DND-41 (cell line): ENCODE measurements at regions not wholly inside any gene's neighbourhood (a gene's known extent, or its start where the extent isn't known, plus 50 kb on each side); places are given as distances from the start of the nearest gene placed in this dataset.

Experiments
- EZH2 ChIP-seq: IDR thresholded peaks from 3 replicates; pipeline ENCODE4 v1.6.1; 2012; ENCODE audit warnings: borderline replicate concordance, low read depth, mild to moderate bottlenecking, moderate library complexity, low read length, inconsistent platforms; ENCODE audit not compliant: severe bottlenecking
- TF ChIP-seq, protein P1 (sequence below): IDR thresholded peaks from 2 replicates; pipeline ENCODE4 v1.5.1; 2012; ENCODE audit warnings: borderline replicate concordance, low read length, moderate library complexity, mild to moderate bottlenecking; ENCODE audit not compliant: poor library complexity, severe bottlenecking; ENCODE audit errors: extremely low read depth

DNA sequence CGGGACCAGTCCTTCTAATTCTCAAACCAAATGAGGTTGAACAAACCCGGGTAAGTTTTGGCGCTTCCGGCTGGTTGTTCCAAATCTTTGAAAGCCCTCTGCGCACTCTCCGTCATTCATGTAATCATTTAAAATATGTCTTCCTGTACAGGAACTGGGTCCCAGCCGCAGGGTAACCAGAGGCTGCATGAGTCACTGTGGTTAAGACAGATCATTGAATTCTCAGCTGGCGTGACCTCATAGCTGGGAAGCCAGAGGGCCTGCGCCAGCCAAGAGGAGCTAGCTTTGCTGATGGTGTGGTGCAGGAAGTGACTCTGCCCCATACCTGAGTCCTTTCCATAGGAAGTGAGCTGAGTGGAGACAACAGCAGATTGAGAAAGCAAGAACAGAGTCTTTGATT, 135.2 kb downstream of the TSHZ3 start:
- TF ChIP-seq, protein P1, sequence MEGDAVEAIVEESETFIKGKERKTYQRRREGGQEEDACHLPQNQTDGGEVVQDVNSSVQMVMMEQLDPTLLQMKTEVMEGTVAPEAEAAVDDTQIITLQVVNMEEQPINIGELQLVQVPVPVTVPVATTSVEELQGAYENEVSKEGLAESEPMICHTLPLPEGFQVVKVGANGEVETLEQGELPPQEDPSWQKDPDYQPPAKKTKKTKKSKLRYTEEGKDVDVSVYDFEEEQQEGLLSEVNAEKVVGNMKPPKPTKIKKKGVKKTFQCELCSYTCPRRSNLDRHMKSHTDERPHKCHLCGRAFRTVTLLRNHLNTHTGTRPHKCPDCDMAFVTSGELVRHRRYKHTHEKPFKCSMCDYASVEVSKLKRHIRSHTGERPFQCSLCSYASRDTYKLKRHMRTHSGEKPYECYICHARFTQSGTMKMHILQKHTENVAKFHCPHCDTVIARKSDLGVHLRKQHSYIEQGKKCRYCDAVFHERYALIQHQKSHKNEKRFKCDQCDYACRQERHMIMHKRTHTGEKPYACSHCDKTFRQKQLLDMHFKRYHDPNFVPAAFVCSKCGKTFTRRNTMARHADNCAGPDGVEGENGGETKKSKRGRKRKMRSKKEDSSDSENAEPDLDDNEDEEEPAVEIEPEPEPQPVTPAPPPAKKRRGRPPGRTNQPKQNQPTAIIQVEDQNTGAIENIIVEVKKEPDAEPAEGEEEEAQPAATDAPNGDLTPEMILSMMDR = no peak
- no peak for TF ChIP-seq EZH2
